H1 (cell line): ENCODE measurements at regions not wholly inside any gene's neighbourhood (a gene's known extent, or its start where the extent isn't known, plus 50 kb on each side); places are given as distances from the start of the nearest gene placed in this dataset.

Experiments used
- CTCF ChIA-PET: fragments of 300-600 bp; sonication (Branson Sonifier 250); formaldehyde crosslinking; loops from one replicate; lab custom pipeline; 2021; ENCODE audit not compliant: partially characterized antibody; lab: Charles Lee
- POLR2A ChIA-PET: fragments of 300-600 bp; sonication (Branson Sonifier 250); formaldehyde crosslinking; loops from one replicate; lab custom pipeline; 2021; ENCODE audit warnings: inconsistent platforms; ENCODE audit not compliant: partially characterized antibody; lab: Charles Lee
- DNase-seq, 2 experiments: peaks; one replicate each; pipeline versions ENCODE4 v3.0.0 to v3.0.0-alpha.2; 2010 to 2022; ENCODE audit warnings: low spot score in 2 of 2, low read depth in 1 of 2, mixed read lengths in 1 of 2
- FAIRE-seq: peaks from 2 replicates; lab custom pipeline; 2011; peaks lifted over from hg19 to GRCh38; lab: Jason Lieb, UNC
- H2AFZ ChIP-seq: 2 replicates; pipeline ENCODE4 v1.8.1; 2012; ENCODE audit warnings: low read length, inconsistent platforms
- H2AK5ac ChIP-seq: 2 replicates; pipeline ENCODE4 v1.6.1; 2013; ENCODE audit warnings: low read depth, low read length
- H2BK120ac ChIP-seq: replicated peaks from 2 replicates; pipeline ENCODE3; 2013; ENCODE audit warnings: low read depth, low read length, inconsistent platforms
- H2BK12ac ChIP-seq: 2 replicates; pipeline ENCODE4 v1.6.1; 2013; ENCODE audit warnings: low read depth, low read length
- H2BK15ac ChIP-seq: 2 replicates; pipeline ENCODE4 v1.6.1; 2013; ENCODE audit warnings: low read length
- H2BK20ac ChIP-seq: 2 replicates; pipeline ENCODE4 v1.6.1; 2013; ENCODE audit warnings: low read length
- H2BK5ac ChIP-seq: 2 replicates; pipeline ENCODE4 v1.6.1; 2013; ENCODE audit warnings: low read depth, low read length
- H3K14ac ChIP-seq: 2 replicates; pipeline ENCODE4 v1.6.1; 2013; ENCODE audit warnings: inconsistent platforms; ENCODE audit not compliant: insufficient read length
- H3K18ac ChIP-seq: 2 replicates; pipeline ENCODE4 v1.6.1; 2013; ENCODE audit warnings: low read length; ENCODE audit errors: extremely low read depth
- H3K23ac ChIP-seq: 2 replicates; pipeline ENCODE4 v1.6.1; 2013; ENCODE audit warnings: inconsistent platforms; ENCODE audit not compliant: insufficient read length
- H3K23me2 ChIP-seq: 2 replicates; pipeline ENCODE4 v1.6.1; 2013; ENCODE audit warnings: low read depth, low read length
- H3K27ac ChIP-seq: 2 replicates; pipeline ENCODE4 v1.6.1; 2011; ENCODE audit warnings: low read depth, low read length, inconsistent platforms
- H3K27me3 ChIP-seq, 4 experiments: replicated peaks in 1 of 4; 1 replicate in 1 of 4; 2 replicates in 3 of 4; pipeline versions ENCODE4 v1.6.1 to v1.8.1; 2011 to 2013; ENCODE audit warnings: low read length in 3 of 4, mild to moderate bottlenecking in 3 of 4, inconsistent platforms in 2 of 4, mixed read lengths in 2 of 4, moderate library complexity in 1 of 4; ENCODE audit not compliant: control insufficient read depth in 3 of 4, insufficient read depth in 3 of 4; ENCODE audit errors: extremely low read depth in 1 of 4
- H3K36me3 ChIP-seq, 4 experiments: 2 replicates each; pipeline versions ENCODE4 v1.6.1 to v1.8.1; 2011 to 2013; ENCODE audit warnings: mild to moderate bottlenecking in 4 of 4, low read length in 3 of 4, moderate library complexity in 2 of 4, control low read depth in 1 of 4, inconsistent platforms in 1 of 4; ENCODE audit not compliant: insufficient read depth in 4 of 4, control insufficient read depth in 2 of 4
- H3K4ac ChIP-seq: replicated peaks from 2 replicates; pipeline ENCODE3; 2013; ENCODE audit warnings: low read length, low read depth, mixed read lengths, inconsistent platforms; ENCODE audit not compliant: insufficient read length
- H3K4me1 ChIP-seq, 4 experiments: replicated peaks in 1 of 4; 1 replicate in 1 of 4; 2 replicates in 3 of 4; pipeline versions ENCODE4 v1.6.1 to v1.8.1; 2011 to 2013; ENCODE audit warnings: low read length in 3 of 4, inconsistent platforms in 2 of 4, mixed read lengths in 1 of 4; ENCODE audit not compliant: insufficient read depth in 4 of 4, control insufficient read depth in 3 of 4
- H3K4me2 ChIP-seq, 2 experiments: 2 replicates each; pipeline versions ENCODE4 v1.6.1 to v1.8.1; 2011 to 2013; ENCODE audit warnings: low read depth in 2 of 2, low read length in 2 of 2, control low read depth in 1 of 2, inconsistent platforms in 1 of 2, mild to moderate bottlenecking in 1 of 2; ENCODE audit not compliant: insufficient read depth in 1 of 2
- H3K4me3 ChIP-seq, 4 experiments: fragments of 200-600, 300-600 bp in 1 of 4; sonication (generic), shearing (Covaris generic), sonication (Bioruptor Twin) in 1 of 4; 2 replicates each; pipeline versions ENCODE4 v1.5.1 to v1.8.1; 2011 to 2016; ENCODE audit warnings: low read length in 4 of 4, low read depth in 3 of 4, control low read depth in 2 of 4, inconsistent platforms in 2 of 4, mild to moderate bottlenecking in 2 of 4, mixed read lengths in 1 of 4, moderate library complexity in 1 of 4; ENCODE audit not compliant: insufficient read depth in 2 of 4; ENCODE audit errors: extremely low read depth in 1 of 4
- H3K56ac ChIP-seq: replicated peaks from 2 replicates; pipeline ENCODE3; 2013; ENCODE audit warnings: low read depth, mild to moderate bottlenecking, mixed read lengths, low read length, inconsistent platforms; ENCODE audit not compliant: insufficient read length
- H3K79me1 ChIP-seq: 2 replicates; pipeline ENCODE4 v1.6.1; 2013; ENCODE audit warnings: low read depth, low read length, control low read depth
- H3K79me2 ChIP-seq, 2 experiments: 2 replicates each; pipeline versions ENCODE4 v1.6.1 to v1.8.1; 2012 to 2013; ENCODE audit warnings: low read length in 2 of 2, mild to moderate bottlenecking in 2 of 2, inconsistent platforms in 1 of 2; ENCODE audit not compliant: insufficient read depth in 2 of 2, control insufficient read depth in 1 of 2
- H3K9ac ChIP-seq, 4 experiments: replicated peaks in 1 of 4; 1 replicate in 1 of 4; 2 replicates in 3 of 4; pipeline versions ENCODE4 v1.6.1 to v1.8.1; 2011 to 2013; ENCODE audit warnings: low read depth in 3 of 4, low read length in 3 of 4, control low read depth in 2 of 4, mild to moderate bottlenecking in 2 of 4, moderate library complexity in 2 of 4, inconsistent platforms in 1 of 4; ENCODE audit errors: extremely low read depth in 1 of 4
- H3K9me3 ChIP-seq, 2 experiments: 2 replicates each; pipeline versions ENCODE4 v1.6.1 to v1.8.1; 2012 to 2013; ENCODE audit warnings: mild to moderate bottlenecking in 2 of 2, moderate library complexity in 2 of 2, control low read depth in 1 of 2, inconsistent platforms in 1 of 2, low read depth in 1 of 2, low read length in 1 of 2, mixed read lengths in 1 of 2; ENCODE audit not compliant: insufficient read depth in 2 of 2
- H4K20me1 ChIP-seq, 2 experiments: replicated peaks in 1 of 2; 2 replicates each; pipeline versions ENCODE3 to v1.8.1; 2011 to 2013; ENCODE audit warnings: inconsistent platforms in 2 of 2, low read length in 2 of 2, mild to moderate bottlenecking in 1 of 2; ENCODE audit not compliant: insufficient read depth in 2 of 2, control insufficient read depth in 1 of 2
- H4K5ac ChIP-seq: 2 replicates; pipeline ENCODE4 v1.6.1; 2013; ENCODE audit warnings: low read length, low read depth, mixed read lengths, inconsistent platforms; ENCODE audit not compliant: insufficient read length
- H4K8ac ChIP-seq: 2 replicates; pipeline ENCODE4 v1.8.0; 2013; ENCODE audit warnings: mild to moderate bottlenecking, moderate library complexity, low read length, inconsistent platforms; ENCODE audit not compliant: insufficient read depth; ENCODE audit errors: extremely low read depth
- H4K91ac ChIP-seq: replicated peaks from 2 replicates; pipeline ENCODE3; 2013; ENCODE audit warnings: low read length, mixed read lengths, inconsistent platforms; ENCODE audit not compliant: insufficient read length
- EZH2 ChIP-seq: fragments of 200-600 bp; sonication (generic); IDR thresholded peaks from 2 replicates; pipeline ENCODE4 v1.7.1; 2012; ENCODE audit warnings: low read depth, mild to moderate bottlenecking, moderate library complexity, low read length, inconsistent platforms; ENCODE audit not compliant: severe bottlenecking
- POLR2AphosphoS5 ChIP-seq: IDR thresholded peaks from 2 replicates; pipeline ENCODE4 v1.6.1; 2011; ENCODE audit warnings: low read depth, low read length
- SUZ12 ChIP-seq: fragments of 200-600 bp; sonication (generic); IDR thresholded peaks from 2 replicates; pipeline ENCODE4 v1.6.1; 2012; ENCODE audit warnings: mild to moderate bottlenecking, inconsistent platforms, low read length, moderate library complexity, mixed read lengths
- whole genome bisulfite sequencing, 2 experiments: shearing (Covaris generic) in 1 of 2; methylation state at CpG; one replicate each; pipeline versions ENCODE4 v1.1.6 to v1.1.7; 2013 to 2015; ENCODE audit warnings: low lambda C conversion rate in 2 of 2, mixed read lengths in 2 of 2, inconsistent platforms in 1 of 2, low coverage in 1 of 2, missing lambda C conversion rate in 1 of 2; ENCODE audit not compliant: insufficient replicate concordance in 2 of 2, insufficient coverage in 1 of 2, insufficient read length in 1 of 2; ENCODE audit errors: extremely low coverage in 1 of 2, missing lambda C conversion rate in 1 of 2; 5-methylcytosine and 5-hydroxymethylcytosine counted together
- TF ChIP-seq, protein P1 (sequence below): IDR thresholded peaks from 2 replicates; pipeline ENCODE4 v1.6.1; 2011; ENCODE audit warnings: low read depth, mild to moderate bottlenecking, low read length; ENCODE audit not compliant: insufficient read depth
- TF ChIP-seq, protein P2 (sequence below): IDR thresholded peaks from 2 replicates; pipeline ENCODE4 v1.6.1; 2012; ENCODE audit warnings: inconsistent platforms

DNA sequence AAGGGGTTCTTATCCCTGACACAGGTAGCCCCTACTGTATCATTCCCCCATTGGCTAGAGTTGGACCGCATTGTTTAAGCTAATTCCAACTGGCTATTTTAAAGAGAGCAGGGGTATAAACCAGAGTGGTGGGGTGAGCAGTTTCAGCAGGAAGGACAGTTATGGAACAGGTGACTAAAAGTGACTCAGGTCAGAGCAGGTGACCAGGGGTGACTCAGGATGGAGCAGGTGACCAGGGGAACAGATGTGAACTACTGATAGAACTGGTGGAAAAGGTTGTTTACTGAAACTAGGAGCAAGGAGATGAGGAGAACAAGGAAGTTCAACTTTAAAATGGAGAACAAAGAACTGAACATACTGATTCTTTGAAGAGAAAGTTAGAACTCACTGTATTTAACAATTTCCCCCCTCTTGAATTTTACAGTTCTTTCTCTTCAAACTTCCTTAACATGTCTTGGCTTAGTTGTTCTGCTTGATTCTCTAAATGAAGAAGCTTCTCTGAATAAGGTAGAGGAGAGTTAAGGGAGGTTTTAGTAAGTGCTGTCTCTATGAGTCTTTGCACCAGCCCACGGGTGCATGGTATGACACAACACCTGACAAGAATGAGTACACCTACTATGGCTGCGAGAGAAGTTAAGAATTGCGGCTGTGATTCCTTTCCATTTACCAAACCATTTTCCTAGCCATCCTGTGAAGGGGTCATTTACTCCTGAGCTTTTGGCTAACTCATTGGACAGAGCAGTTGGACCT lies 83.4 kb upstream of the WNT7A start:
- no peak overlapping the region for H2AK5ac ChIP-seq
- H3K56ac ChIP-seq = no peak overlapping the region
- H4K8ac ChIP-seq = no peak overlapping the region
- 87% methylated on average over 4 of the region's 4 CpGs; no CpG with 5 or more reads in 1 of the 2 experiments for WGBS, 2 experiments
- no peak overlapping the region for H3K14ac ChIP-seq
- no peak overlapping the region for H3K4me3 ChIP-seq
- no peak overlapping the region for H3K4me2 ChIP-seq
- ChIA-PET POLR2A (no interaction called here), CTCF (interaction anchor here (1.3 to 2.0 kb wide), 3 partner anchors 8 to 308 kb away, joined by 3 to 8 read pairs (median 3); no protein-coding TSS in a partner anchor)
- H3K27me3 ChIP-seq = no peaks in the 10 kb centered on the region
- no peak overlapping the region for H3K18ac ChIP-seq
- no peaks in the 10 kb centered on the region for H3K4me1 ChIP-seq
- H2AFZ ChIP-seq = no peak overlapping the region
- H2BK120ac ChIP-seq = no peak overlapping the region
- no peaks in the 10 kb centered on the region for H3K9me3 ChIP-seq
- no peak overlapping the region for H4K5ac ChIP-seq
- H4K20me1 ChIP-seq = no peaks in the 10 kb centered on the region
- H3K79me2 ChIP-seq = no peaks in the 10 kb centered on the region
- H3K23ac ChIP-seq = no peak overlapping the region
- DNase-seq (no peak), FAIRE-seq (no peak)
- no peak overlapping the region for H2BK12ac ChIP-seq
- no peak overlapping the region for H2BK5ac ChIP-seq
- H2BK15ac ChIP-seq = no peak overlapping the region
- H3K27ac ChIP-seq = no peak overlapping the region
- H3K9ac ChIP-seq = no peak overlapping the region
- no peak overlapping the region for H3K4ac ChIP-seq
- TF ChIP-seq, protein P1, sequence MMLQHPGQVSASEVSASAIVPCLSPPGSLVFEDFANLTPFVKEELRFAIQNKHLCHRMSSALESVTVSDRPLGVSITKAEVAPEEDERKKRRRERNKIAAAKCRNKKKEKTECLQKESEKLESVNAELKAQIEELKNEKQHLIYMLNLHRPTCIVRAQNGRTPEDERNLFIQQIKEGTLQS = no peak
- TF ChIP-seq POLR2AphosphoS5 (no peak), EZH2 (no peak), SUZ12 (no peak)
- TF ChIP-seq, protein P2, sequence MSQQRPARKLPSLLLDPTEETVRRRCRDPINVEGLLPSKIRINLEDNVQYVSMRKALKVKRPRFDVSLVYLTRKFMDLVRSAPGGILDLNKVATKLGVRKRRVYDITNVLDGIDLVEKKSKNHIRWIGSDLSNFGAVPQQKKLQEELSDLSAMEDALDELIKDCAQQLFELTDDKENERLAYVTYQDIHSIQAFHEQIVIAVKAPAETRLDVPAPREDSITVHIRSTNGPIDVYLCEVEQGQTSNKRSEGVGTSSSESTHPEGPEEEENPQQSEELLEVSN = no peak
- no peaks in the 10 kb centered on the region for H3K36me3 ChIP-seq
- H4K91ac ChIP-seq = no peak overlapping the region
- H3K79me1 ChIP-seq = no peaks in the 10 kb centered on the region
- H3K23me2 ChIP-seq = no peaks in the 10 kb centered on the region
- H2BK20ac ChIP-seq = no peak overlapping the region
